ENCODE measurements at regions not wholly inside any gene's neighbourhood (a gene's known extent, or its start where the extent isn't known, plus 50 kb on each side); places are given as distances from the start of the nearest gene placed in this dataset.

DNA sequence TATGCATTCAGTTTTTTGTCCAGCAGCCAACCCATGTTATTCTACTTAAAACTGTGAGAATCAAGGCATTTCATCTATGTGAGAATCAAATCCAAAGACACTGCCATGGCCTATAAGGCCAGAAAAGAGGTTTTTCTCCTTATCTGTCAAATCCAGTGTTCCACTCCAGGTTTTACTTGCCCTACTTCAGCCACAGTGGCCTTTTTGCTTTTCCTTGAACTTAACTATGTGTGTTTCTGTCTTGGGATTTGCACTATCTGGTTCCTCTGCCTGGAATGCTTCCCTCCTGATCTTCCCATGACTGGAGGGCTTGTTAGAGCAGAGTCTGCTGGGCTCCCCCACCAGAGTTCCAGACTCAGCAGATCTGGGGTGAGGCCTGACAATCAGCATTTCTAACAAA lies 113.1 kb upstream of the DOK5 start:
- H3K4me1 ChIP-seq (ENCODE audit: insufficient read depth, low read length): no peaks in the 10 kb centered on the region
- no peaks in the 10 kb centered on the region for H3K9me3 ChIP-seq (ENCODE audit: insufficient read depth, low read length, severe bottlenecking)
- DNase-seq (no peak), ATAC-seq (ENCODE audit: insufficient read depth, low read depth) (no peak)
- H3K79me2 ChIP-seq (ENCODE audit: insufficient read depth, low read length): no peaks in the 10 kb centered on the region
- TF ChIP-seq EZH2 (IDR thresholded peaks at IDR 0.05; ENCODE audit: borderline replicate concordance, low read depth, low read length, severe bottlenecking): no peak
- TF ChIP-seq, protein P1, sequence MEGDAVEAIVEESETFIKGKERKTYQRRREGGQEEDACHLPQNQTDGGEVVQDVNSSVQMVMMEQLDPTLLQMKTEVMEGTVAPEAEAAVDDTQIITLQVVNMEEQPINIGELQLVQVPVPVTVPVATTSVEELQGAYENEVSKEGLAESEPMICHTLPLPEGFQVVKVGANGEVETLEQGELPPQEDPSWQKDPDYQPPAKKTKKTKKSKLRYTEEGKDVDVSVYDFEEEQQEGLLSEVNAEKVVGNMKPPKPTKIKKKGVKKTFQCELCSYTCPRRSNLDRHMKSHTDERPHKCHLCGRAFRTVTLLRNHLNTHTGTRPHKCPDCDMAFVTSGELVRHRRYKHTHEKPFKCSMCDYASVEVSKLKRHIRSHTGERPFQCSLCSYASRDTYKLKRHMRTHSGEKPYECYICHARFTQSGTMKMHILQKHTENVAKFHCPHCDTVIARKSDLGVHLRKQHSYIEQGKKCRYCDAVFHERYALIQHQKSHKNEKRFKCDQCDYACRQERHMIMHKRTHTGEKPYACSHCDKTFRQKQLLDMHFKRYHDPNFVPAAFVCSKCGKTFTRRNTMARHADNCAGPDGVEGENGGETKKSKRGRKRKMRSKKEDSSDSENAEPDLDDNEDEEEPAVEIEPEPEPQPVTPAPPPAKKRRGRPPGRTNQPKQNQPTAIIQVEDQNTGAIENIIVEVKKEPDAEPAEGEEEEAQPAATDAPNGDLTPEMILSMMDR (IDR thresholded peaks at IDR 0.05; ENCODE audit: borderline replicate concordance, extremely low read depth, low read length, poor library complexity, severe bottlenecking): no peak
- no peak overlapping the region for H3K4me2 ChIP-seq (ENCODE audit: insufficient read depth, low read length)
- no peaks in the 10 kb centered on the region for H4K20me1 ChIP-seq (ENCODE audit: insufficient read depth, low read length)
- no peak overlapping the region for H3K9ac ChIP-seq (ENCODE audit: low read depth, low read length)
- H3K36me3 ChIP-seq (ENCODE audit: insufficient read depth, low read length): no peaks in the 10 kb centered on the region
- H3K27me3 ChIP-seq (ENCODE audit: insufficient read depth, low read length, poor library complexity): peaks cover 18% of the 10 kb centered on the region
- H3K27ac ChIP-seq (ENCODE audit: low read length): no peak overlapping the region
- no peak overlapping the region for H3K4me3 ChIP-seq (ENCODE audit: low read depth in 1 of 2, low read length in 2 of 2)
- H2AFZ ChIP-seq (ENCODE audit: low read depth, low read length): no peak overlapping the region

DNA sequence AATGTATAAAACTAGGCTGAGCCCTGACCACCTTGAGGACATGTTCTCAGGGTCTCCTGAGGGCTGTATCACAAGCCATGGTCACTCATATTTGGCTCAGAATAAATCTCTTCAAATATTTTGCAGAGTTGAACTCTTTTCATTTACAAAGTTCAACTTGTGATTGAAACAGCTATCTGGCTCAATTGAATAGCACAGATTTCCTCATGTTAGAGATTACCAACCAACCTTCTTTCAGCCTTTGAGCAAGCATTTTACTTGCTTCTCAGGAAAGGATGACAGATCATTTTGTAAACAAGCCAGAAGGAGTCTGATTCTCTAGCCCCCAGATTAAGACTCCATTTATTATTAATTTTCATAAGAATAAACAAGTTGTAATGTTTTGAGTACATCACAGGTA lies 111.0 kb upstream of the DOK5 start:
- Histone ChIP-seq H3K4me2 (ENCODE audit: insufficient read depth, low read length) (no peak overlapping the region), H3K4me1 (ENCODE audit: insufficient read depth, low read length) (no peaks in the 10 kb centered on the region), H3K4me3 (ENCODE audit: low read depth in 1 of 2, low read length in 2 of 2) (no peak overlapping the region), H3K79me2 (ENCODE audit: insufficient read depth, low read length) (no peaks in the 10 kb centered on the region), H3K36me3 (ENCODE audit: insufficient read depth, low read length) (no peaks in the 10 kb centered on the region), H3K27ac (ENCODE audit: low read length) (no peak overlapping the region), H3K9me3 (ENCODE audit: insufficient read depth, low read length, severe bottlenecking) (no peaks in the 10 kb centered on the region), H3K9ac (ENCODE audit: low read depth, low read length) (no peak overlapping the region), H4K20me1 (ENCODE audit: insufficient read depth, low read length) (no peaks in the 10 kb centered on the region), H2AFZ (ENCODE audit: low read depth, low read length) (no peak overlapping the region), H3K27me3 (ENCODE audit: insufficient read depth, low read length, poor library complexity) (peaks cover 7% of the 10 kb centered on the region)
- no peak for TF ChIP-seq EZH2 (IDR thresholded peaks at IDR 0.05; ENCODE audit: borderline replicate concordance, low read depth, low read length, severe bottlenecking)
- TF ChIP-seq, protein P1 (IDR thresholded peaks at IDR 0.05; ENCODE audit: borderline replicate concordance, extremely low read depth, low read length, poor library complexity, severe bottlenecking): no peak
- ATAC-seq (ENCODE audit: insufficient read depth, low read depth) (no peak), DNase-seq (no peak)

- H3K4me2 ChIP-seq (ENCODE audit: insufficient read depth, low read length): no peak overlapping the region
- H3K27ac ChIP-seq (ENCODE audit: low read length): no peak overlapping the region
- H3K27me3 ChIP-seq (ENCODE audit: insufficient read depth, low read length, poor library complexity): peaks cover 7% of the 10 kb centered on the region
- DNase-seq (no peak), ATAC-seq (ENCODE audit: insufficient read depth, low read depth) (no peak)
- no peaks in the 10 kb centered on the region for H3K79me2 ChIP-seq (ENCODE audit: insufficient read depth, low read length)
- H2AFZ ChIP-seq (ENCODE audit: low read depth, low read length): no peak overlapping the region
- H3K9me3 ChIP-seq (ENCODE audit: insufficient read depth, low read length, severe bottlenecking): no peaks in the 10 kb centered on the region
- TF ChIP-seq EZH2 (IDR thresholded peaks at IDR 0.05; ENCODE audit: borderline replicate concordance, low read depth, low read length, severe bottlenecking): no peak
- TF ChIP-seq, protein P1 (IDR thresholded peaks at IDR 0.05; ENCODE audit: borderline replicate concordance, extremely low read depth, low read length, poor library complexity, severe bottlenecking): no peak
- no peak overlapping the region for H3K9ac ChIP-seq (ENCODE audit: low read depth, low read length)
- H3K36me3 ChIP-seq (ENCODE audit: insufficient read depth, low read length): no peaks in the 10 kb centered on the region
- H3K4me1 ChIP-seq (ENCODE audit: insufficient read depth, low read length): no peaks in the 10 kb centered on the region
- H4K20me1 ChIP-seq (ENCODE audit: insufficient read depth, low read length): no peaks in the 10 kb centered on the region
- H3K4me3 ChIP-seq (ENCODE audit: low read depth in 1 of 2, low read length in 2 of 2): no peak overlapping the region
These were observed 110.5 kb upstream of the DOK5 start for GRCh38 chr20:54364919-54365318.

All from DND-41 (cell line).